MM.1S (cell line): ENCODE measurements at regions not wholly inside any gene's neighbourhood (a gene's known extent, or its start where the extent isn't known, plus 50 kb on each side); places are given as distances from the start of the nearest gene placed in this dataset.
A peak's percentile ranks its signal among the peaks of the same experiment; 100 is the strongest.

Experiments
- DNase-seq: peaks from one replicate; pipeline ENCODE4 v3.0.0-alpha.2; 2015
- H2AFZ ChIP-seq: fragments of 300-600 bp; sonication (generic); 2 replicates; pipeline ENCODE4 v1.6.0; 2016; ENCODE audit warnings: antibody characterized with exemption, low read length
- H3F3A ChIP-seq: fragments of 300-600 bp; sonication (generic); 2 replicates; pipeline ENCODE4 v1.6.1; 2016; ENCODE audit warnings: mild to moderate bottlenecking, antibody characterized with exemption, low read length, moderate library complexity, mixed read lengths; ENCODE audit not compliant: insufficient read depth
- H3K27ac ChIP-seq: fragments of 300-600 bp; sonication (generic); 2 replicates; pipeline ENCODE4 v1.5.1; 2016; ENCODE audit warnings: mild to moderate bottlenecking, low read length
- H3K27me3 ChIP-seq: fragments of 300-600 bp; sonication (generic); replicated peaks from 2 replicates; pipeline ENCODE4 v1.6.0; 2016; ENCODE audit warnings: low read length; ENCODE audit not compliant: insufficient read depth
- H3K36me3 ChIP-seq: fragments of 300-600 bp; sonication (generic); replicated peaks from 2 replicates; pipeline ENCODE4 v1.6.1; 2016; ENCODE audit warnings: mild to moderate bottlenecking, low read length, mixed read lengths; ENCODE audit not compliant: insufficient read depth
- H3K4me1 ChIP-seq: fragments of 300-600 bp; sonication (generic); 2 replicates; pipeline ENCODE4 v1.6.1; 2016; ENCODE audit warnings: low read length, mixed read lengths
- H3K4me2 ChIP-seq: fragments of 300-600 bp; sonication (generic); 2 replicates; pipeline ENCODE4 v1.6.0; 2016; ENCODE audit warnings: low read depth, low read length
- H3K4me3 ChIP-seq: fragments of 300-600 bp; sonication (generic); 2 replicates; pipeline ENCODE4 v1.5.1; 2016; ENCODE audit warnings: low read length, mixed read lengths
- H3K79me2 ChIP-seq: fragments of 300-600 bp; sonication (generic); 2 replicates; pipeline ENCODE4 v1.6.1; 2016; ENCODE audit warnings: mixed run types, low read length, mixed read lengths
- H3K9ac ChIP-seq: fragments of 300-600 bp; sonication (generic); 2 replicates; pipeline ENCODE4 v1.6.1; 2016; ENCODE audit warnings: low read length, mixed read lengths
- H3K9me2 ChIP-seq: fragments of 300-600 bp; sonication (generic); replicated peaks from 2 replicates; pipeline ENCODE4 v1.6.1; 2016; ENCODE audit warnings: mild to moderate bottlenecking, low read length, mixed read lengths; ENCODE audit not compliant: insufficient read depth
- H3K9me3 ChIP-seq: fragments of 300-600 bp; sonication (generic); replicated peaks from 2 replicates; pipeline ENCODE4 v1.6.1; 2016; ENCODE audit warnings: mild to moderate bottlenecking, low read length, mixed read lengths; ENCODE audit not compliant: insufficient read depth
- H4K20me1 ChIP-seq: fragments of 300-600 bp; sonication (generic); 2 replicates; pipeline ENCODE4 v1.6.1; 2016; ENCODE audit warnings: mild to moderate bottlenecking, low read length, moderate library complexity, mixed read lengths; ENCODE audit not compliant: insufficient read depth
- CTCF ChIP-seq: fragments of 300-600 bp; sonication (generic); IDR thresholded peaks from 2 replicates; pipeline ENCODE4 v1.5.1; 2016; ENCODE audit warnings: antibody characterized with exemption, low read length, mixed read lengths
- EZH2 ChIP-seq: fragments of 300-600 bp; sonication (generic); optimal IDR thresholded peaks from 2 replicates; pipeline ENCODE3; 2017; ENCODE audit warnings: low read depth, mild to moderate bottlenecking, antibody characterized with exemption, low read length, mixed read lengths
- EZH2phosphoT487 ChIP-seq: fragments of 300-600 bp; sonication (generic); IDR thresholded peaks from 2 replicates; pipeline ENCODE4 v1.6.1; 2018; ENCODE audit warnings: antibody characterized with exemption, low read length

DNA sequence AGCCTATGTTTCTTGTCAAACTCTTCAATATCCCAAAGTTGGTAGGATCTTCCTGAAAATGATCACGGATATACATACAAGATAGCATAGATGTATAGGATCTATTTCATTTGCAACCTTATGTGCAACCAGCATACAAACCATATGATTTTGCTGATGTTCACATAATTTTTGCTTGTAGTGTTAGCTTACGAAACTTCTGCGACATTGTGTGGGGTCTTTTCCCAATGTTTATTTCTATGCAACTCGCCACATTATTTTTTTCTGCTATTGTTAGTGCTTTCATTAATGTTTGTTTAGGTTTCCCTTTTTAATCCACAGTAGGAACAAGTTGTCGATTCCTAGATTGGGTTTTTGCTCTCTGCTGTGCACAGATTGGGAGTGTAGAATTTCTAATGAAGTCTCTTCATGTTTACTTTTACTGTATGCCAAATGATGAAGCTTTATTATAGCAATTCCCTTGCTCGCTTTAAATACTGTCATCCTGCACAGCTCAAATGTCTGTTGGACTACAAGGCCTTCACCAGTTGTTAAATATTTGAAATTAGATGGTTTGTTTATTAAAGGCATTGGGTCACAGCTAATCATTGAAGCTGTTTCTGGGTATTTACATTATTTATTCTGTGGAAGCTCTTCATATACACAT is 257.6 kb upstream of the PCDH7 start:
- H3K9me2 ChIP-seq: no peaks in the 10 kb centered on the region
- H3F3A ChIP-seq: no peaks in the 10 kb centered on the region
- no peak overlapping the region for H3K4me3 ChIP-seq
- H3K27ac ChIP-seq: no peak overlapping the region
- H4K20me1 ChIP-seq: no peaks in the 10 kb centered on the region
- H2AFZ ChIP-seq: no peak overlapping the region
- no peaks in the 10 kb centered on the region for H3K79me2 ChIP-seq
- H3K4me2 ChIP-seq: no peak overlapping the region
- H3K27me3 ChIP-seq: no peaks in the 10 kb centered on the region
- no peaks in the 10 kb centered on the region for H3K36me3 ChIP-seq
- no peak overlapping the region for H3K9ac ChIP-seq
- no peak for DNase-seq
- no peaks in the 10 kb centered on the region for H3K9me3 ChIP-seq
- H3K4me1 ChIP-seq: peaks cover 16% of the 10 kb centered on the region
- TF ChIP-seq EZH2phosphoT487: no peak
- no peak for TF ChIP-seq CTCF
- TF ChIP-seq EZH2: no peak

GRCh38 chr4:30471861-30472260 is 248.3 kb upstream of the PCDH7 start:
- no peaks in the 10 kb centered on the region for H3K9me2 ChIP-seq
- H3K36me3 ChIP-seq: no peaks in the 10 kb centered on the region
- no peak overlapping the region for H2AFZ ChIP-seq
- H3K9me3 ChIP-seq: no peaks in the 10 kb centered on the region
- H4K20me1 ChIP-seq: no peaks in the 10 kb centered on the region
- DNase-seq: no peak
- H3K4me2 ChIP-seq: no peak overlapping the region
- H3K27me3 ChIP-seq: no peaks in the 10 kb centered on the region
- no peak overlapping the region for H3K4me3 ChIP-seq
- peaks cover 4% of the 10 kb centered on the region for H3K4me1 ChIP-seq
- H3K27ac ChIP-seq: no peak overlapping the region
- no peaks in the 10 kb centered on the region for H3K79me2 ChIP-seq
- H3K9ac ChIP-seq: no peak overlapping the region
- TF ChIP-seq CTCF (no peak), EZH2phosphoT487 (no peak), EZH2 (no peak)
- H3F3A ChIP-seq: peaks cover 4% of the 10 kb centered on the region; the same call in 1 of the 2 replicates

DNA sequence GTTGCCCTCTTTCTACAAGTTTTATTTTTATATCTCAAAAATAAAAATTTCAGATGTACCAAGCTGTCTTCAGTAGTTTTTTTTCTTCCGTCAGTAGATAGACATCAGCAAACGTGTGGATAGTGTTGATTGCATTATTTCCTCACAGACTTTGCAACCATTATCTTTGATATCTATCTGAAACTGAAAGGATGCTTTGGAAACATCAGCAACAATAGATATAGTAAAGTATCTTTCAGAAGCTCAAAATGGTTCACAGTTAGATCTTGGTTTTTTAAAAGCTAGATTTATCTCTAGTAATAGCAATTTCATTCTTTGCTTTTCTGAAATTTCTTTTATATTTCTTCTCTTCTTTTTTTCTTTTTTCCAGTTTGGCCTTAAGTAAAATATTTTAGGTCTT is 246.9 kb upstream of the PCDH7 start:
- no peaks in the 10 kb centered on the region for H3K9me3 ChIP-seq
- H3K9me2 ChIP-seq: no peaks in the 10 kb centered on the region
- peaks cover 4% of the 10 kb centered on the region for H3K4me1 ChIP-seq
- no peak overlapping the region for H2AFZ ChIP-seq
- no peak overlapping the region for H3K9ac ChIP-seq
- TF ChIP-seq EZH2phosphoT487 (no peak), CTCF (no peak), EZH2 (no peak)
- H3F3A ChIP-seq: peaks cover 4% of the 10 kb centered on the region; the same call in 1 of the 2 replicates
- peak; percentile 50 for DNase-seq
- H3K4me3 ChIP-seq: no peak overlapping the region
- H4K20me1 ChIP-seq: no peaks in the 10 kb centered on the region
- H3K36me3 ChIP-seq: no peaks in the 10 kb centered on the region
- peak overlapping the region; percentile 16; the same call in 1 of the 2 replicates for H3K4me2 ChIP-seq
- no peaks in the 10 kb centered on the region for H3K79me2 ChIP-seq
- H3K27ac ChIP-seq: peak overlapping the region; percentile 24; the same call in 1 of the 2 replicates
- H3K27me3 ChIP-seq: no peaks in the 10 kb centered on the region
